Right cardiac atrium (tissue), 5 donors: ENCODE measurements at regions not wholly inside any gene's neighbourhood (a gene's known extent, or its start where the extent isn't known, plus 50 kb on each side); places are given as distances from the start of the nearest gene placed in this dataset.
A peak's percentile ranks its signal among the peaks of the same experiment; 100 is the strongest.

Experiments
- ATAC-seq, 2 donors: fragments of 200-7000 bp; cut with Tn5 transposase; one replicate each; pipeline versions ENCODE4 v1.8.0 to v1.9.1; 2020; ENCODE audit warnings: moderate library complexity in 2 of 2, mild to moderate bottlenecking in 1 of 2
- DNase-seq, 3 donors: peaks; one replicate each; pipeline ENCODE4 v3.0.0-alpha.2; 2020
- H3K27ac ChIP-seq: one replicate; pipeline ENCODE4 v1.5.1; 2013; ENCODE audit warnings: mild to moderate bottlenecking, low read length, control low read depth, moderate library complexity
- H3K27me3 ChIP-seq: one replicate; pipeline ENCODE4 v1.6.1; 2013; ENCODE audit not compliant: control insufficient read depth, insufficient read depth
- H3K4me1 ChIP-seq: one replicate; pipeline ENCODE4 v1.6.1; 2013; ENCODE audit warnings: low read length; ENCODE audit not compliant: control insufficient read depth, insufficient read depth
- H3K4me3 ChIP-seq: one replicate; pipeline ENCODE4 v1.5.1; 2013; ENCODE audit warnings: low read length, control low read depth
- H3K9me3 ChIP-seq: one replicate; pipeline ENCODE4 v1.6.1; 2013; ENCODE audit warnings: low read length; ENCODE audit not compliant: control insufficient read depth
- WGBS: extraction: QIAGEN DNeasy Blood & Tissue Kit; methylation state at CpG from one replicate; pipeline ENCODE4 v1.1.7; 2013; 5-methylcytosine and 5-hydroxymethylcytosine counted together
- intact Hi-C, 4 donors: fragments of 100-400 bp; cut with DNase I; formaldehyde crosslinking; loops; one replicate each; pipeline versions ENCODE4 v1.11.0 to v1.14.0; 2022 to 2023
- donor health status: healthy with polysubstance abuse.
- donor health status: DM: no; HTN: yes; CAD: no.
- donor health status: DM: no; HTN: no; CAD: no.
- donor health status: DM: no; HTN: yes; CAD: no; lungs with severe emphysema.
- donor health status: DM: yes; HTN: yes; CAD: no.

- WGBS, result 91% methylated on average over 3 of the region's 3 CpGs
- intact Hi-C loops, result no loop called here
- no peak for DNase-seq
- Histone ChIP-seq H3K4me3 (no peak overlapping the region), H3K4me1 (no peaks in the 10 kb centered on the region), H3K27ac (no peak overlapping the region), H3K9me3 (no peaks in the 10 kb centered on the region), H3K27me3 (no peaks in the 10 kb centered on the region)
- ATAC-seq, result no peak
Measured at GRCh38 chr2:71787476-71788185, 334.3 kb downstream of the DYSF start.

- intact Hi-C loops, result no loop called here
- no peak overlapping the region for H3K27ac ChIP-seq
- no peaks in the 10 kb centered on the region for H3K27me3 ChIP-seq
- WGBS, result 93% methylated on average over 4 of the region's 4 CpGs
- no peaks in the 10 kb centered on the region for H3K9me3 ChIP-seq
- no peaks in the 10 kb centered on the region for H3K4me1 ChIP-seq
- DNase-seq (no peak), ATAC-seq (no peak)
- H3K4me3 ChIP-seq, result no peak overlapping the region
Measured at GRCh38 chr2:71787108-71787415, 333.7 kb downstream of the DYSF start.

- H3K4me3 ChIP-seq, result no peak overlapping the region
- no peaks in the 10 kb centered on the region for H3K9me3 ChIP-seq
- no peaks in the 10 kb centered on the region for H3K27me3 ChIP-seq
- 89% methylated on average over 17 of the region's 17 CpGs for WGBS
- no peak for DNase-seq
- H3K4me1 ChIP-seq, result no peaks in the 10 kb centered on the region
- no peak for ATAC-seq
- intact Hi-C loops, result no loop called here
- H3K27ac ChIP-seq, result no peak overlapping the region
Measured at GRCh38 chr2:71786291-71787107, 333.1 kb downstream of the DYSF start.

- H3K27ac ChIP-seq, result no peak overlapping the region
- 88% methylated on average over 23 of the region's 23 CpGs for WGBS
- no peak overlapping the region for H3K4me3 ChIP-seq
- no peaks in the 10 kb centered on the region for H3K27me3 ChIP-seq
- ATAC-seq, result no peak
- intact Hi-C loops, result no loop called here
- no peak for DNase-seq
- H3K9me3 ChIP-seq, result no peaks in the 10 kb centered on the region
- no peaks in the 10 kb centered on the region for H3K4me1 ChIP-seq
Measured at GRCh38 chr2:71785516-71785981, 332.2 kb downstream of the DYSF start.

- no peak overlapping the region for H3K4me3 ChIP-seq
- H3K4me1 ChIP-seq, result no peaks in the 10 kb centered on the region
- H3K9me3 ChIP-seq, result no peaks in the 10 kb centered on the region
- ATAC-seq (no peak), DNase-seq (no peak)
- intact Hi-C loops, result no loop called here
- no peak overlapping the region for H3K27ac ChIP-seq
- 89% methylated on average over 8 of the region's 8 CpGs for WGBS
- no peaks in the 10 kb centered on the region for H3K27me3 ChIP-seq
Measured at GRCh38 chr2:71784734-71785511, 331.6 kb downstream of the DYSF start.

- Histone ChIP-seq H3K4me1 (no peaks in the 10 kb centered on the region), H3K4me3 (no peak overlapping the region), H3K27ac (no peak overlapping the region), H3K27me3 (no peaks in the 10 kb centered on the region), H3K9me3 (no peaks in the 10 kb centered on the region)
- no peak for ATAC-seq
- 91% methylated on average over 4 of the region's 4 CpGs for WGBS
- no peak for DNase-seq
- intact Hi-C loops, result no loop called here
Measured at GRCh38 chr2:71783815-71784214, 330.5 kb downstream of the DYSF start.

GRCh38 chr2:71783215-71783614 lies 329.9 kb downstream of the DYSF start:
- ATAC-seq (no peak), DNase-seq (no peak)
- intact Hi-C loops, result no loop called here
- H3K4me1 ChIP-seq, result no peaks in the 10 kb centered on the region
- H3K9me3 ChIP-seq, result no peaks in the 10 kb centered on the region
- no peak overlapping the region for H3K27ac ChIP-seq
- no peaks in the 10 kb centered on the region for H3K27me3 ChIP-seq
- no peak overlapping the region for H3K4me3 ChIP-seq

- WGBS, result 84% methylated on average over 3 of the region's 3 CpGs
- no peak for DNase-seq
Measured at GRCh38 chr2:71782323-71782722, 329.0 kb downstream of the DYSF start.

GRCh38 chr2:71781695-71782228 lies 328.4 kb downstream of the DYSF start:
- Histone ChIP-seq H3K27ac (no peak overlapping the region), H3K27me3 (no peaks in the 10 kb centered on the region), H3K9me3 (no peaks in the 10 kb centered on the region), H3K4me1 (no peaks in the 10 kb centered on the region), H3K4me3 (no peak overlapping the region)
- WGBS, result 86% methylated on average over 5 of the region's 5 CpGs
- intact Hi-C loops, result no loop called here
- DNase-seq (no peak), ATAC-seq (no peak)

More at GRCh38 chr2:71782323-71782722, 329.0 kb downstream of the DYSF start:
- Histone ChIP-seq H3K4me1 (no peaks in the 10 kb centered on the region), H3K27ac (no peak overlapping the region), H3K27me3 (no peaks in the 10 kb centered on the region), H3K4me3 (no peak overlapping the region), H3K9me3 (no peaks in the 10 kb centered on the region)
- ATAC-seq, result no peak
- intact Hi-C loops, result no loop called here

GRCh38 chr2:71780162-71780561 lies 326.8 kb downstream of the DYSF start:
- ATAC-seq (no peak), DNase-seq (no peak)
- intact Hi-C loops, result no loop called here
- H3K27me3 ChIP-seq, result no peaks in the 10 kb centered on the region
- H3K27ac ChIP-seq, result no peak overlapping the region
- H3K4me1 ChIP-seq, result no peaks in the 10 kb centered on the region
- H3K9me3 ChIP-seq, result no peaks in the 10 kb centered on the region
- WGBS, result 97% methylated on average over 7 of the region's 7 CpGs
- no peak overlapping the region for H3K4me3 ChIP-seq

GRCh38 chr2:71779774-71780105 lies 326.4 kb downstream of the DYSF start:
- Histone ChIP-seq H3K27me3 (no peaks in the 10 kb centered on the region), H3K9me3 (no peaks in the 10 kb centered on the region), H3K4me1 (no peaks in the 10 kb centered on the region), H3K27ac (no peak overlapping the region), H3K4me3 (no peak overlapping the region)
- DNase-seq, result no peak
- peak in 1 of 2 donors; percentile 12 for ATAC-seq
- intact Hi-C loops, result no loop called here
